SH-SY5Y (cell line): ENCODE measurements at regions not wholly inside any gene's neighbourhood (a gene's known extent, or its start where the extent isn't known, plus 50 kb on each side); places are given as distances from the start of the nearest gene placed in this dataset.

Experiments
- GATA2 ChIP-seq: IDR thresholded peaks from 2 replicates; pipeline ENCODE4 v1.6.1; 2011; ENCODE audit warnings: mild to moderate bottlenecking, low read depth, low read length
- GATA3 ChIP-seq: IDR thresholded peaks from 2 replicates; pipeline ENCODE4 v1.6.1; 2011; ENCODE audit warnings: low read depth, mild to moderate bottlenecking, low read length, moderate library complexity

GRCh38 chr18:67400502-67401117, 115.9 kb downstream of the DSEL start:
- no peak for TF ChIP-seq GATA2
- no peak for TF ChIP-seq GATA3
